Glutamatergic neuron (in vitro differentiated cells): ENCODE measurements at regions not wholly inside any gene's neighbourhood (a gene's known extent, or its start where the extent isn't known, plus 50 kb on each side); places are given as distances from the start of the nearest gene placed in this dataset.

Source experiments
- DNase-seq: peaks from one replicate; pipeline ENCODE4 v3.0.0; 2022
- H3K27ac Mint-ChIP-seq: one replicate; pipeline ENCODE4 v1.8.0; 2020; ENCODE audit warnings: mild to moderate bottlenecking, mixed read lengths, inconsistent platforms; ENCODE audit not compliant: unreplicated experiment
- H3K27me3 Mint-ChIP-seq: one replicate; pipeline ENCODE4 v1.8.0; 2020; ENCODE audit warnings: mild to moderate bottlenecking, moderate library complexity, mixed read lengths, inconsistent platforms; ENCODE audit not compliant: unreplicated experiment
- H3K36me3 Mint-ChIP-seq: one replicate; pipeline ENCODE4 v1.8.0; 2020; ENCODE audit warnings: mild to moderate bottlenecking, mixed read lengths, inconsistent platforms; ENCODE audit not compliant: unreplicated experiment
- H3K4me1 Mint-ChIP-seq: one replicate; pipeline ENCODE4 v1.8.0; 2020; ENCODE audit warnings: mild to moderate bottlenecking, low read depth, mixed read lengths, inconsistent platforms; ENCODE audit not compliant: unreplicated experiment
- H3K4me3 Mint-ChIP-seq: one replicate; pipeline ENCODE4 v1.8.0; 2020; ENCODE audit warnings: mild to moderate bottlenecking, mixed read lengths, inconsistent platforms; ENCODE audit not compliant: unreplicated experiment
- H3K9me3 Mint-ChIP-seq: one replicate; pipeline ENCODE4 v1.8.0; 2020; ENCODE audit warnings: mild to moderate bottlenecking, moderate library complexity, mixed read lengths, inconsistent platforms; ENCODE audit not compliant: unreplicated experiment
- TF ChIP-seq, protein P1 (sequence below): fragments of 200-600 bp; sonication (generic); IDR thresholded peaks from one replicate; pipeline ENCODE4 v1.5.0; 2021; ENCODE audit not compliant: partially characterized antibody, unreplicated experiment

DNA sequence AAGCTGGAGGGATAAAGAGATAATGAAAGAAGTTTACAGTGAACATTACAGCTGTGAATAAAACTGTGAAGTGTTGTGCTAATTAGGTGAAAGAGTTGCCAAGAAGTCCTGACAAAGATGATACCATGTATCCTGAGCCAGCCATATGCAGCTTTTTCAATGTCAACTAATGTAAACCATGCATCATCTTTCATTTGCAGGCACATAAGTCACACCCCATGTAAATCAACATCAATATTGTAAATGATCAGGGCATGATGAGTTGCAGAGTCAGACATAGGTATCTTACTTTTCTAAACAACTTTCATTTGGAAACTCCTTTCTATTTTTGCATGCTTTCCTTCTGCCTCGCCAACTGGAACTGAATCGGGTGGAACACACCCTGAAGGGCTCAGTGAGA is 569.1 kb downstream of the TBC1D4 start:
- TF ChIP-seq, protein P1, sequence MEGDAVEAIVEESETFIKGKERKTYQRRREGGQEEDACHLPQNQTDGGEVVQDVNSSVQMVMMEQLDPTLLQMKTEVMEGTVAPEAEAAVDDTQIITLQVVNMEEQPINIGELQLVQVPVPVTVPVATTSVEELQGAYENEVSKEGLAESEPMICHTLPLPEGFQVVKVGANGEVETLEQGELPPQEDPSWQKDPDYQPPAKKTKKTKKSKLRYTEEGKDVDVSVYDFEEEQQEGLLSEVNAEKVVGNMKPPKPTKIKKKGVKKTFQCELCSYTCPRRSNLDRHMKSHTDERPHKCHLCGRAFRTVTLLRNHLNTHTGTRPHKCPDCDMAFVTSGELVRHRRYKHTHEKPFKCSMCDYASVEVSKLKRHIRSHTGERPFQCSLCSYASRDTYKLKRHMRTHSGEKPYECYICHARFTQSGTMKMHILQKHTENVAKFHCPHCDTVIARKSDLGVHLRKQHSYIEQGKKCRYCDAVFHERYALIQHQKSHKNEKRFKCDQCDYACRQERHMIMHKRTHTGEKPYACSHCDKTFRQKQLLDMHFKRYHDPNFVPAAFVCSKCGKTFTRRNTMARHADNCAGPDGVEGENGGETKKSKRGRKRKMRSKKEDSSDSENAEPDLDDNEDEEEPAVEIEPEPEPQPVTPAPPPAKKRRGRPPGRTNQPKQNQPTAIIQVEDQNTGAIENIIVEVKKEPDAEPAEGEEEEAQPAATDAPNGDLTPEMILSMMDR = no peak
- no peaks in the 10 kb centered on the region for H3K9me3 Mint-ChIP-seq
- no peaks in the 10 kb centered on the region for H3K36me3 Mint-ChIP-seq
- DNase-seq = no peak
- H3K4me3 Mint-ChIP-seq = no peak overlapping the region
- H3K27me3 Mint-ChIP-seq = no peaks in the 10 kb centered on the region
- H3K27ac Mint-ChIP-seq = no peak overlapping the region
- H3K4me1 Mint-ChIP-seq = no peaks in the 10 kb centered on the region

DNA sequence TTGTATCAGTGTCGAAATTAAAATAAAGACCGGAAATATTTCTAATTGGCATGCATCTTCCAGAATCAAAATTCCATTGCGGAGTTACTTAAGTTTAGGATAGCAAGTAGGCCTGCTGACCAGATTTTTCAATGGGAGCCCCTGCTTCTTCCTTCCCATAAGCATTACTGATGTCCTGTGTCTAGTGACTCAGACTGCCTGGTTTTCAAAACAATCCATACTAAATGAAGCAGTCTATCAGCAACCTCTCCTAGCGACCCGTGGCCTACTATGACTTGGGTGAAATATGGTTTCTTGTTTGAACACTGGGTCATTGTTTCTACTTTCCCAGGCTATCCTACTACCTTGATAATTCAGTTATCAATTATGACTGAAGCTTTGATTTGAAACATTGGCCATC is 571.6 kb downstream of the TBC1D4 start:
- Mint-ChIP-seq H3K27ac (no peak overlapping the region), H3K27me3 (no peaks in the 10 kb centered on the region), H3K4me3 (no peak overlapping the region), H3K9me3 (no peaks in the 10 kb centered on the region), H3K36me3 (no peaks in the 10 kb centered on the region), H3K4me1 (no peaks in the 10 kb centered on the region)
- DNase-seq = no peak
- TF ChIP-seq, protein P1 = no peak

DNA sequence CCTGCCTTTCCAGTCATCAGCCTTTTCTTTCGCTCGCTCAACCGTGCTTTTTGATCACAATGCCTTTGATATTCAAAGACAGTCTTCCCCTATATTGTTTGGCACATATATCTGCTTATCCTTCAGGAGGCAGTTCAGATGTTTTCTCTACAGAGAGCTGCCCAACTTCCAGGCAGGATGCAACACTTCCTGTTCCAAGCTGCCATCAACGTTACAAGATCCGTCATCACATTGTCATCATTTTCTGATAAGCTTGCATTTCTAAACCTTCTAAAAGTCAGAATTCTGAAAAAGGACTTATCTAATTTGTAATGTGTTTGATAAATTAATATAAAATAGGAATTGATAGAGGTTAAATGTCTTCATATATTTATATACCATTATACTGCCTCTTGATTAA is 574.2 kb downstream of the TBC1D4 start:
- Mint-ChIP-seq H3K36me3 (no peaks in the 10 kb centered on the region), H3K27ac (no peak overlapping the region), H3K4me3 (no peak overlapping the region), H3K4me1 (no peaks in the 10 kb centered on the region), H3K9me3 (no peaks in the 10 kb centered on the region), H3K27me3 (no peaks in the 10 kb centered on the region)
- TF ChIP-seq, protein P1 = no peak
- DNase-seq = no peak

- Mint-ChIP-seq H3K27ac (no peak overlapping the region), H3K4me1 (no peaks in the 10 kb centered on the region), H3K27me3 (no peaks in the 10 kb centered on the region), H3K9me3 (no peaks in the 10 kb centered on the region), H3K4me3 (no peak overlapping the region), H3K36me3 (no peaks in the 10 kb centered on the region)
- TF ChIP-seq, protein P1 = no peak
- no peak for DNase-seq
Observed at GRCh38 chr13:74904556-74904955, 577.4 kb downstream of the TBC1D4 start.

DNA sequence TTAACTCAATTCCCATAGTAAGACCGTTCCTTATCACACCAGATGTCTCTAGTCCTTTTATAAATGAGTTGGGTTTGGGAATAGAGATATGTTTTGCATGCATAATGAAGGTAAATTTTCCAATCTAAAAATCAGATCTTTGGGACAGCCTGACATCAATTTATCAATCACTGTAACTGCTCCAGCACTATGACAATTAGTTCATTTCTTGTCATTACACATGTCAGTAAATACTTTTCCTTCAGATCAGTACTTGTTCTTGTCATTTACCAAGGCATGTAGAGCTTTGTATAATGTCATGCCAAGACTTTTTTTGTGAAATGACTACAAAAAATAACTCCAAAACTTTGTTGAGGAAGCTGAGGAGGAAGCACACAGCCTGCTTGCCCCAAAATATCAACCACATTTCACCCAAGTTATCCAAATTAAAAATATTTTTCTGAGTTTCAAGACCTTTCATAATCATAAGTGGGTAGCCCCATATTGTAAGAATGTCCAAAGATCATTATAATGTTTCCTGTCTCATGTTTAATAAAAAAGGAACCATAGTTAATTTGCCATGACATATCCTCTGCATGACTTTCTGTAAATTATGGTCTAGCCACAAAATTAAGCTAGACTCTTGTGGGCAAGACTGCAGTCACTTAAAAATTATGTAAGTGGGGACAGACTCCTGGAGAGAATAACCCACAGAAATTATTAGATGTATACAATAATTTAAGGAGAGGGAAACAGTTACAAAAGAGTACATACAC is 586.8 kb downstream of the TBC1D4 start:
- H3K4me3 Mint-ChIP-seq = no peak overlapping the region
- no peak overlapping the region for H3K27ac Mint-ChIP-seq
- H3K36me3 Mint-ChIP-seq = no peaks in the 10 kb centered on the region
- H3K4me1 Mint-ChIP-seq = no peaks in the 10 kb centered on the region
- H3K27me3 Mint-ChIP-seq = no peaks in the 10 kb centered on the region
- TF ChIP-seq, protein P1 = no peak
- H3K9me3 Mint-ChIP-seq = no peaks in the 10 kb centered on the region
- no peak for DNase-seq
